PC-3 (cell line): ENCODE measurements at regions not wholly inside any gene's neighbourhood (a gene's known extent, or its start where the extent isn't known, plus 50 kb on each side); places are given as distances from the start of the nearest gene placed in this dataset.

Source experiments
- ATAC-seq: fragments of 200-7000 bp; cut with Tn5 transposase; 2 replicates; pipeline ENCODE4 v1.9.1; 2020; ENCODE audit warnings: mild to moderate bottlenecking, moderate library complexity
- BruUV-seq: library from RNA; stranded (reverse); fragments of 400-500 nt; replicated peaks from 2 replicates; lab custom pipeline; 2021; lab: Mats Ljungman, UMichigan
- CTCF ChIA-PET: fragments of 300-600 bp; sonication (Branson Sonifier 250); formaldehyde crosslinking; loops from one replicate; lab custom pipeline; 2022; ENCODE audit warnings: antibody characterized with exemption; lab: Charles Lee
- POLR2A ChIA-PET: fragments of 300-600 bp; sonication (Branson Sonifier 250); formaldehyde crosslinking; loops from one replicate; lab custom pipeline; 2022; ENCODE audit warnings: antibody characterized with exemption; ENCODE audit not compliant: unreplicated experiment; lab: Charles Lee
- DNase-seq: peaks from one replicate; pipeline ENCODE4 v3.0.0-alpha.2; 2015
- H2AFZ ChIP-seq: fragments of 300-600 bp; sonication (generic); 2 replicates; pipeline ENCODE4 v1.6.0; 2016; ENCODE audit warnings: antibody characterized with exemption, low read length
- H3F3A ChIP-seq: fragments of 300-600 bp; sonication (generic); one replicate; pipeline ENCODE4 v1.6.0; 2017; ENCODE audit warnings: antibody characterized with exemption, low read length, control low read depth, mild to moderate bottlenecking; ENCODE audit not compliant: unreplicated experiment
- H3K27ac ChIP-seq: fragments of 300-600 bp; sonication (generic); 2 replicates; pipeline ENCODE4 v1.5.1; 2016; ENCODE audit warnings: mild to moderate bottlenecking, low read length
- H3K27me3 ChIP-seq: fragments of 300-600 bp; sonication (generic); 2 replicates; pipeline ENCODE4 v1.6.1; 2016; ENCODE audit warnings: low read length, mixed read lengths
- H3K36me3 ChIP-seq: fragments of 300-600 bp; sonication (generic); 2 replicates; pipeline ENCODE4 v1.6.1; 2016; ENCODE audit warnings: low read depth, mixed run types, low read length, mixed read lengths
- H3K4me1 ChIP-seq: fragments of 300-600 bp; sonication (generic); 2 replicates; pipeline ENCODE4 v1.5.1; 2016; ENCODE audit warnings: low read length; ENCODE audit not compliant: insufficient read depth
- H3K4me2 ChIP-seq: fragments of 300-600 bp; sonication (generic); 2 replicates; pipeline ENCODE4 v1.6.0; 2016; ENCODE audit warnings: low read length
- H3K4me3 ChIP-seq: fragments of 300-600 bp; sonication (generic); 2 replicates; pipeline ENCODE4 v1.5.1; 2016; ENCODE audit warnings: mild to moderate bottlenecking, low read length, mixed read lengths
- H3K79me2 ChIP-seq: fragments of 300-600 bp; sonication (generic); 2 replicates; pipeline ENCODE4 v1.6.1; 2017; ENCODE audit warnings: low read length, mixed read lengths
- H3K9ac ChIP-seq: fragments of 300-600 bp; sonication (generic); 2 replicates; pipeline ENCODE4 v1.6.0; 2016; ENCODE audit warnings: mild to moderate bottlenecking, low read length
- H3K9me2 ChIP-seq: fragments of 300-600 bp; sonication (generic); replicated peaks from 2 replicates; pipeline ENCODE4 v1.6.1; 2016; ENCODE audit warnings: mixed run types, low read length, mixed read lengths
- H3K9me3 ChIP-seq: fragments of 300-600 bp; sonication (generic); 2 replicates; pipeline ENCODE4 v1.6.1; 2016; ENCODE audit warnings: low read length, mixed read lengths
- H4K20me1 ChIP-seq: fragments of 300-600 bp; sonication (generic); 2 replicates; pipeline ENCODE4 v1.6.1; 2016; ENCODE audit warnings: low read length, mixed read lengths
- EZH2 ChIP-seq: fragments of 300-600 bp; sonication (generic); IDR thresholded peaks from one replicate; pipeline ENCODE4 v1.6.1; 2017; ENCODE audit warnings: antibody characterized with exemption, mild to moderate bottlenecking, low read length; ENCODE audit not compliant: unreplicated experiment
- EZH2phosphoT487 ChIP-seq: fragments of 300-600 bp; sonication (generic); IDR thresholded peaks from 2 replicates; pipeline ENCODE4 v1.6.1; 2018; ENCODE audit warnings: mild to moderate bottlenecking, antibody characterized with exemption, low read length, borderline replicate concordance
- intact Hi-C: fragments of 100-400 bp; cut with micrococcal nuclease; formaldehyde crosslinking; loops from 2 replicates; pipeline ENCODE4 v1.9.0; 2023
- TF ChIP-seq, protein P1 (sequence below): fragments of 300-600 bp; sonication (generic); conservative IDR thresholded peaks from 2 replicates; pipeline ENCODE4 v1.5.1; 2017; ENCODE audit warnings: antibody characterized with exemption, low read depth, mild to moderate bottlenecking, low read length

DNA sequence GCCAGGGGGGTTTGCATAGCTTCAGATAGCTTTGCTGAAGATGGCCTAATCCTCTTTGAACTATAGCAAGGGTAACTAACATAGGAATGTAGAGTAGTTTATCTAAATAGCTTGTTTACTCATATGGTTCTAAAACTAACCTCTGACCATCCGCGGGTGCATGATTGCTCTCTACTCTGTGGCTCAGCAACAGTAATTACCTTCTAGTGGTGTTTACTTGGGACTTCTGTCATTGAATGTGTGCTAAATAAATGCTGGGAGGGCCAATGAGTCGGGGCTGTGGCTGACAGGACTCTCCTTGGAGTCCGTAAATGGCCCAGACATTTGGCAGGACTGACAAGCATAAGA lies 1461.9 kb downstream of the UQCRFS1 start:
- no peak for DNase-seq
- ChIA-PET CTCF (no interaction called here), POLR2A (no interaction called here)
- Histone ChIP-seq H3K27me3 (no peaks in the 10 kb centered on the region), H2AFZ (no peak overlapping the region), H3K4me3 (no peak overlapping the region), H3K4me2 (no peak overlapping the region), H4K20me1 (no peaks in the 10 kb centered on the region), H3F3A (no peaks in the 10 kb centered on the region), H3K27ac (no peak overlapping the region), H3K9me3 (no peaks in the 10 kb centered on the region), H3K9me2 (no peaks in the 10 kb centered on the region), H3K36me3 (no peaks in the 10 kb centered on the region), H3K4me1 (no peaks in the 10 kb centered on the region), H3K9ac (no peak overlapping the region), H3K79me2 (no peaks in the 10 kb centered on the region)
- intact Hi-C loops = no loop called here
- TF ChIP-seq EZH2phosphoT487 = no peak
- TF ChIP-seq, protein P1, sequence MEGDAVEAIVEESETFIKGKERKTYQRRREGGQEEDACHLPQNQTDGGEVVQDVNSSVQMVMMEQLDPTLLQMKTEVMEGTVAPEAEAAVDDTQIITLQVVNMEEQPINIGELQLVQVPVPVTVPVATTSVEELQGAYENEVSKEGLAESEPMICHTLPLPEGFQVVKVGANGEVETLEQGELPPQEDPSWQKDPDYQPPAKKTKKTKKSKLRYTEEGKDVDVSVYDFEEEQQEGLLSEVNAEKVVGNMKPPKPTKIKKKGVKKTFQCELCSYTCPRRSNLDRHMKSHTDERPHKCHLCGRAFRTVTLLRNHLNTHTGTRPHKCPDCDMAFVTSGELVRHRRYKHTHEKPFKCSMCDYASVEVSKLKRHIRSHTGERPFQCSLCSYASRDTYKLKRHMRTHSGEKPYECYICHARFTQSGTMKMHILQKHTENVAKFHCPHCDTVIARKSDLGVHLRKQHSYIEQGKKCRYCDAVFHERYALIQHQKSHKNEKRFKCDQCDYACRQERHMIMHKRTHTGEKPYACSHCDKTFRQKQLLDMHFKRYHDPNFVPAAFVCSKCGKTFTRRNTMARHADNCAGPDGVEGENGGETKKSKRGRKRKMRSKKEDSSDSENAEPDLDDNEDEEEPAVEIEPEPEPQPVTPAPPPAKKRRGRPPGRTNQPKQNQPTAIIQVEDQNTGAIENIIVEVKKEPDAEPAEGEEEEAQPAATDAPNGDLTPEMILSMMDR = no peak
- no peak for TF ChIP-seq EZH2
- ATAC-seq = no peak
- BruUV-seq = no TSS peak

DNA sequence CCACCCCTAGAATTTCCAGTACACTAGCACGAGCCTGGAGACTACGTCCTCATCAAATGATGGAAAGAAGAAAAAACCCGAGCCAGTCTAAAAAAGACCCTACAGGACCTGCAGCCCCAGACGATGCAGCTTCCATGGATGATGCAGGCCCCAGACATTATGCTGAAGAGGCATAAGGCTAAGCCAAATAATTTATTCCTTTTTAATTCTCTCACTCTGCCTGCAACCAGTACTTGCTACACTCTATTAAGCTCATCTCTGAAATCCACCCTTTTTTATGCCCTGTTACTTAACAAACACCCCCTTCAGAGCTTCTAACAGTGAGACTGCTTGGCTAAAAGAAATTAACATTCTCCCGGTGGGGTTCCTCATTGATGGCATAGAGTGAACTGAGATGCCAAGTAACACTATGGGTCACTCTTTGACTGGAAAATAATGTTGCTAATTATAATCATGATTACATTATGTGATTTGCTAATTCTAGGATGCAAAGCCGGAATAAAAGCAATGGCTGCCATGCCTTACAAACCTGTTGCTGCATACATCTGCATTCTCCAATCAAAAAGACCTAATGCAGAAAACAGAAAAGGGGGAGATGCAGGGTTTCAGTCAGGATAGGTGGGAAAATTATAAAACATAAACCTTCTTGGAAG lies 1462.4 kb downstream of the UQCRFS1 start:
- Histone ChIP-seq H3K27me3 (no peaks in the 10 kb centered on the region), H3K9me2 (no peaks in the 10 kb centered on the region), H4K20me1 (no peaks in the 10 kb centered on the region), H3K4me1 (no peaks in the 10 kb centered on the region), H3K27ac (no peak overlapping the region), H2AFZ (no peak overlapping the region), H3K4me3 (no peak overlapping the region), H3K36me3 (no peaks in the 10 kb centered on the region), H3K9me3 (no peaks in the 10 kb centered on the region), H3K4me2 (no peak overlapping the region), H3K9ac (no peak overlapping the region), H3K79me2 (no peaks in the 10 kb centered on the region), H3F3A (no peaks in the 10 kb centered on the region)
- intact Hi-C loops = no loop called here
- ChIA-PET POLR2A (no interaction called here), CTCF (no interaction called here)
- no peak for TF ChIP-seq EZH2
- no peak for TF ChIP-seq EZH2phosphoT487
- TF ChIP-seq, protein P1 = no peak
- no TSS peak for BruUV-seq
- no peak for ATAC-seq
- DNase-seq = no peak

DNA sequence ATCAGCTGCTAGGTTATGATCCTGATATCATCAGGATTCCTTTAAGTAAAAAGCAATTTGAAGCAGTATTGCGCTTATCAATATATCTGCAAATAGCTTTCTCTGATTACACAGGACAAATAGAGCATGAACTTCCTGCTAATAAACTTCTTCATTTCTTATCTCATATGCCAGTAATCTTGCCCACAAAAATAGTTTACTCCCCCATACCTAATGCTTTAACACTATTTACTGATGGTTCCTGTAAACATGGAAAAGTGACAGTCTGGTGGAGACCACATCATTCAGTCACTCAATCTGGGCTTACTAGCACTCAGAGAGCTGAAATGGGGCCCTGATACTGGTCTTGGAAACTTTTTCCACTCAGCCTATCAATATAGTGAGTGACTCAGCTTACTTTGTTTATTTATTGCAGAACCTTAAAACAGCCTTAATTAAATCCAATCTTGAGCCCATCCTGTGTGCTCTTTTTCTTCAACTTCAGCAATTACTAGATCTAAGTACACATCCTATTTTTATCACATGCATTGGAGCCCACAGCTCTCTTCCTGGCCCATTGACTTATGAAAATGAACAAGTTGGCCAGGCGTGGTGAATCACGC lies 1464.3 kb downstream of the UQCRFS1 start:
- H3K9ac ChIP-seq = no peak overlapping the region
- no TSS peak for BruUV-seq
- TF ChIP-seq EZH2 (no peak), EZH2phosphoT487 (no peak)
- TF ChIP-seq, protein P1 = no peak
- DNase-seq (no peak), ATAC-seq (no peak)
- H3K9me2 ChIP-seq = no peaks in the 10 kb centered on the region
- no peak overlapping the region for H2AFZ ChIP-seq
- H3K27ac ChIP-seq = no peak overlapping the region
- no peaks in the 10 kb centered on the region for H3K79me2 ChIP-seq
- no peak overlapping the region for H3K4me2 ChIP-seq
- H3K36me3 ChIP-seq = no peaks in the 10 kb centered on the region
- intact Hi-C loops = no loop called here
- no peaks in the 10 kb centered on the region for H3K27me3 ChIP-seq
- H3K9me3 ChIP-seq = no peaks in the 10 kb centered on the region
- H3K4me3 ChIP-seq = no peak overlapping the region
- POLR2A ChIA-PET = interaction anchor here (0.6 kb wide), 1 partner anchor 1463 kb away, joined by 4 read pairs; no protein-coding TSS in a partner anchor
- no peaks in the 10 kb centered on the region for H3K4me1 ChIP-seq
- H3F3A ChIP-seq = no peaks in the 10 kb centered on the region
- H4K20me1 ChIP-seq = no peaks in the 10 kb centered on the region
- CTCF ChIA-PET = no interaction called here
